Fibroblast of pulmonary artery (primary cell): ENCODE measurements at regions not wholly inside any gene's neighbourhood (a gene's known extent, or its start where the extent isn't known, plus 50 kb on each side); places are given as distances from the start of the nearest gene placed in this dataset.

Experiments
- DNase-seq: peaks from one replicate; pipeline ENCODE4 v3.0.0-alpha.2; 2010; ENCODE audit warnings: low read depth
- H3K4me3 ChIP-seq: replicated peaks from 2 replicates; pipeline ENCODE4 v1.5.1; 2011; ENCODE audit warnings: low read depth, mild to moderate bottlenecking, control low read depth, low read length, moderate library complexity
- CTCF ChIP-seq: IDR thresholded peaks from 2 replicates; pipeline ENCODE4 v1.5.1; 2011; ENCODE audit warnings: mild to moderate bottlenecking, control low read depth, low read length, inconsistent platforms; ENCODE audit errors: missing control alignments

GRCh38 chr13:30085087-30085486 is 222.3 kb downstream of the KATNAL1 start:
- no peak for TF ChIP-seq CTCF
- H3K4me3 ChIP-seq: no peak overlapping the region
- no peak for DNase-seq

GRCh38 chr13:30082391-30082790 is 225.0 kb downstream of the KATNAL1 start:
- H3K4me3 ChIP-seq: no peak overlapping the region
- no peak for DNase-seq
- no peak for TF ChIP-seq CTCF

GRCh38 chr13:30081331-30081730 is 226.0 kb downstream of the KATNAL1 start:
- no peak for DNase-seq
- H3K4me3 ChIP-seq: no peak overlapping the region
- no peak for TF ChIP-seq CTCF

- no peak for TF ChIP-seq CTCF
- no peak for DNase-seq
Measured at GRCh38 chr13:30079501-30079900, 227.8 kb downstream of the KATNAL1 start.

GRCh38 chr13:30078059-30078458 is 227.6 kb upstream of the UBL3 start:
- no peak for DNase-seq
- TF ChIP-seq CTCF: no peak
- no peak overlapping the region for H3K4me3 ChIP-seq

More at GRCh38 chr13:30079501-30079900, 227.8 kb downstream of the KATNAL1 start:
- H3K4me3 ChIP-seq: no peak overlapping the region

GRCh38 chr13:30077240-30077735 is 226.9 kb upstream of the UBL3 start:
- DNase-seq: no peak
- no peak for TF ChIP-seq CTCF
- H3K4me3 ChIP-seq: no peak overlapping the region

- TF ChIP-seq CTCF: no peak
- no peak for DNase-seq
- H3K4me3 ChIP-seq: no peak overlapping the region
Measured at GRCh38 chr13:30074955-30075614, 224.7 kb upstream of the UBL3 start.
